Activated B cell treated with CpG ODN at 0.5 μM for 24 hours (primary cell): ENCODE measurements at regions not wholly inside any gene's neighbourhood (a gene's known extent, or its start where the extent isn't known, plus 50 kb on each side); places are given as distances from the start of the nearest gene placed in this dataset.

Experiments used
- ATAC-seq: fragments of 200-7000 bp; cut with Tn5 transposase; one replicate; pipeline ENCODE4 v1.10.0; 2021; ENCODE audit warnings: low read depth, mild to moderate bottlenecking, moderate library complexity
- CTCF ChIA-PET: fragments of 350-600 bp; sonication (Branson Sonifier 250); formaldehyde crosslinking; loops from one replicate; lab custom pipeline; 2021; ENCODE audit warnings: antibody characterized with exemption; lab: Charles Lee
- POLR2A ChIA-PET: fragments of 350-600 bp; sonication (Branson Sonifier 250); formaldehyde crosslinking; loops from one replicate; lab custom pipeline; 2021; ENCODE audit warnings: antibody characterized with exemption; lab: Charles Lee
- DNase-seq: peaks from one replicate; pipeline ENCODE4 v3.0.0; 2022
- H3K27ac Mint-ChIP-seq: one replicate; pipeline ENCODE4 v1.8.0; 2020; ENCODE audit warnings: mixed read lengths
- H3K27me3 Mint-ChIP-seq: one replicate; pipeline ENCODE4 v1.8.0; 2021; ENCODE audit warnings: mixed read lengths
- H3K36me3 Mint-ChIP-seq: one replicate; pipeline ENCODE4 v1.8.0; 2021; ENCODE audit warnings: low read depth, mixed read lengths
- H3K4me1 Mint-ChIP-seq: one replicate; pipeline ENCODE4 v1.8.0; 2021; ENCODE audit warnings: mixed read lengths
- H3K4me3 Mint-ChIP-seq: one replicate; pipeline ENCODE4 v1.8.0; 2020; ENCODE audit warnings: mild to moderate bottlenecking, mixed read lengths
- H3K9me3 Mint-ChIP-seq: one replicate; pipeline ENCODE4 v1.8.0; 2020; ENCODE audit warnings: mixed read lengths
- CTCF ChIP-seq: fragments of 200-600 bp; IDR thresholded peaks from one replicate; pipeline ENCODE4 v1.8.0; 2022; ENCODE audit warnings: antibody characterized with exemption, mild to moderate bottlenecking
- intact Hi-C: fragments of 100-400 bp; cut with micrococcal nuclease; formaldehyde crosslinking; loops from one replicate; pipeline ENCODE4 v1.15.1; 2024

GRCh38 chr3:159627634-159628033 is 361.0 kb upstream of the IL12A start:
- Mint-ChIP-seq H3K4me1 (no peaks in the 10 kb centered on the region), H3K4me3 (no peak overlapping the region), H3K27ac (no peak overlapping the region), H3K36me3 (no peaks in the 10 kb centered on the region), H3K9me3 (no peaks in the 10 kb centered on the region), H3K27me3 (no peaks in the 10 kb centered on the region)
- ATAC-seq (no peak), DNase-seq (no peak)
- POLR2A ChIA-PET = no interaction called here
- intact Hi-C loops = no loop called here
- no peak for TF ChIP-seq CTCF
- CTCF ChIA-PET = no interaction called here

DNA sequence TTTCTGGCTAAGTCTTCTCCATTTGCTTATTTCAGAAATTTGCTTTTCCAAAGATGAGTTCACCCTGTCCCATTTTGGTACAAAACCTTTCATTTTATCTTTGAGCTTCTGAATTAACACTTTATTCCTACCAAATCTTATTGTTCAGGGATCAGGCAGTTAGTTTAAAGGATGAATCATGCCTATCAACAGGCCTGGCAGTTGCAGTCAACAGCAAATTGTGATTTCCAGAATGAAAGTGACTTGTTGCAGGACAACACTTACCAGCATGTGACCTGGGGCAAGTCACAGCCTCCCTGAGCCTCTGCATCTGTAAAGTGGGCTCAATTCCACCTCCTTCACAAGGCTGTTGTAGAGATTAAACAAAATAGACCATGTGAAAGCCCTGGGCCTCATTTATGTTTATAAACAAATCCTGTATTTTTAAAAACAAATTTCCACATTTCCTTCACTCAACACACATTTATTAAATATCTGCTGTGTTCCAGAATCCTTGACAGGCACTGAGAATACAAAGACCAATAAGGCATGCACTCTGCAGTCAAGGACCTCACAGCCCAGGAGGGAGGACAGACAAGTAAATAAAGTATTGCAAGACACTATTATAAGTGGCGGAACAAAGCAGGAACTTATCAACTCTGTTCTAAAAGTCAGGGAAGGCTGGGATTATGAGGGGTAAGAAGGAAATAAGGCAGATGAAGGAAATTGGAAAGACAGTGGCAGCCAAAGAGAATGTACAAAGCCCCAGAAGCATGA is 359.1 kb upstream of the IL12A start:
- Mint-ChIP-seq H3K4me3 (no peak overlapping the region), H3K36me3 (no peaks in the 10 kb centered on the region), H3K27me3 (no peaks in the 10 kb centered on the region), H3K4me1 (no peaks in the 10 kb centered on the region), H3K9me3 (no peaks in the 10 kb centered on the region), H3K27ac (no peak overlapping the region)
- ATAC-seq = no peak
- TF ChIP-seq CTCF = no peak
- intact Hi-C loops = no loop called here
- ChIA-PET POLR2A (no interaction called here), CTCF (no interaction called here)
- DNase-seq = no peak

GRCh38 chr3:159631226-159631625 is 357.4 kb upstream of the IL12A start:
- Mint-ChIP-seq H3K27me3 (no peaks in the 10 kb centered on the region), H3K4me1 (no peaks in the 10 kb centered on the region), H3K9me3 (no peaks in the 10 kb centered on the region), H3K27ac (no peak overlapping the region), H3K36me3 (no peaks in the 10 kb centered on the region), H3K4me3 (no peak overlapping the region)
- intact Hi-C loops = no loop called here
- no peak for DNase-seq
- TF ChIP-seq CTCF = no peak
- ChIA-PET CTCF (no interaction called here), POLR2A (no interaction called here)
- no peak for ATAC-seq

DNA sequence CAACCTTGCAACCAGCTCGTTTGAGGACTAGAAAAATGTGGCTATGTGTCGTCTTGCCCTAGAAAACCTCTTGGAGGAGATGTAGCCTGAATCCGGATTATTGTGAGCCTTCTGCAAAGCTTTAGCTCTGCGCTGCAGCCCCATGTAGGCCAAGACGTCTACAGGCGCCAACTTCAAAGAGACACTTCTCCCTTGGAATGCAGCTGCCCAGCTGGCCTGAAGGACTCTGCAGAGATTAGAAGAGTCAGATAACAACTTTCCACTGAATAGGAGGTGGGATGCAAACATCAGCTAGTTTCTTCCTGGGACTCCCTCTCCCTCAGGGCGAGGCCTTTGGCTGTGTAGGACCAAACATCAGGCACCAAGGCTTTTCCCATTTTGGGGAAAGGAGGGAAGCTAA is 356.5 kb upstream of the IL12A start:
- DNase-seq (no peak), ATAC-seq (no peak)
- intact Hi-C loops = no loop called here
- Mint-ChIP-seq H3K27ac (no peak overlapping the region), H3K27me3 (no peaks in the 10 kb centered on the region), H3K4me3 (no peak overlapping the region), H3K4me1 (no peaks in the 10 kb centered on the region), H3K36me3 (no peaks in the 10 kb centered on the region), H3K9me3 (no peaks in the 10 kb centered on the region)
- TF ChIP-seq CTCF = no peak
- ChIA-PET POLR2A (no interaction called here), CTCF (no interaction called here)

GRCh38 chr3:159632851-159633250 is 355.8 kb upstream of the IL12A start:
- intact Hi-C loops = no loop called here
- Mint-ChIP-seq H3K4me3 (no peak overlapping the region), H3K36me3 (no peaks in the 10 kb centered on the region), H3K9me3 (no peaks in the 10 kb centered on the region), H3K27me3 (no peaks in the 10 kb centered on the region), H3K4me1 (no peaks in the 10 kb centered on the region), H3K27ac (no peak overlapping the region)
- no peak for TF ChIP-seq CTCF
- ChIA-PET POLR2A (no interaction called here), CTCF (no interaction called here)
- ATAC-seq = no peak
- DNase-seq = no peak
